ENCODE measurements at regions not wholly inside any gene's neighbourhood (a gene's known extent, or its start where the extent isn't known, plus 50 kb on each side); places are given as distances from the start of the nearest gene placed in this dataset.

DNA sequence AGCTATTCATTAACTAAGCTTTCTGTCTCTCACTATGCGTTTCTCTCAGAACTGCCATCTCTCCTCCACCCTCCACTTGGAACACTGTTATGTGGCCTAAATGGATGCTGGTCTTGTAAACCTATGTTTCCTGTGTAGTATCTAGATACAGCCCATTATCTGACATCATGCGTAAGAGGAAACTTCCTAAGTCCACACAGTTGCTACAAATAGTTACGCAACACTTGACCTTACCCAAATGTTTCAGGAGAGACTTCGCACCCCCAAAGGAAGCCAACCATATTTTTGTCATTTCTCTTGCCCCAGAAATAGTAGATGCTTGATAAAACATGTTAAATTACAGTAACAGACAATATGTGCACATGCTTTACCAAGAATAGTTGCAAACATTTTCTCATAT, 87.2 kb upstream of the TPRG1 start:
- Histone ChIP-seq H3F3A (ENCODE audit: insufficient read depth) (no peaks in the 10 kb centered on the region), H3K9me3 (ENCODE audit: insufficient read depth, low read length) (no peaks in the 10 kb centered on the region), H3K9me2 (replicated peaks; ENCODE audit: insufficient read depth, low read length) (no peaks in the 10 kb centered on the region), H3K36me3 (ENCODE audit: low read length) (no peaks in the 10 kb centered on the region), H4K20me1 (ENCODE audit: low read depth, low read length) (no peaks in the 10 kb centered on the region), H2AFZ (ENCODE audit: low read depth, low read length, severe bottlenecking) (no peak overlapping the region), H3K4me3 (ENCODE audit: insufficient read depth, low read length, poor library complexity, severe bottlenecking) (no peak overlapping the region), H3K79me2 (ENCODE audit: insufficient read depth, low read length) (no peaks in the 10 kb centered on the region), H3K4me2 (ENCODE audit: low read depth, low read length, poor library complexity, severe bottlenecking) (no peak overlapping the region), H3K27me3 (ENCODE audit: low read length) (no peaks in the 10 kb centered on the region), H3K27ac (ENCODE audit: low read depth, low read length) (no peak overlapping the region), H3K9ac (ENCODE audit: low read length) (no peak overlapping the region)
- TF ChIP-seq EZH2phosphoT487 (conservative IDR thresholded peaks at IDR 0.05; ENCODE audit: low read length): no peak
- TF ChIP-seq, protein P1, sequence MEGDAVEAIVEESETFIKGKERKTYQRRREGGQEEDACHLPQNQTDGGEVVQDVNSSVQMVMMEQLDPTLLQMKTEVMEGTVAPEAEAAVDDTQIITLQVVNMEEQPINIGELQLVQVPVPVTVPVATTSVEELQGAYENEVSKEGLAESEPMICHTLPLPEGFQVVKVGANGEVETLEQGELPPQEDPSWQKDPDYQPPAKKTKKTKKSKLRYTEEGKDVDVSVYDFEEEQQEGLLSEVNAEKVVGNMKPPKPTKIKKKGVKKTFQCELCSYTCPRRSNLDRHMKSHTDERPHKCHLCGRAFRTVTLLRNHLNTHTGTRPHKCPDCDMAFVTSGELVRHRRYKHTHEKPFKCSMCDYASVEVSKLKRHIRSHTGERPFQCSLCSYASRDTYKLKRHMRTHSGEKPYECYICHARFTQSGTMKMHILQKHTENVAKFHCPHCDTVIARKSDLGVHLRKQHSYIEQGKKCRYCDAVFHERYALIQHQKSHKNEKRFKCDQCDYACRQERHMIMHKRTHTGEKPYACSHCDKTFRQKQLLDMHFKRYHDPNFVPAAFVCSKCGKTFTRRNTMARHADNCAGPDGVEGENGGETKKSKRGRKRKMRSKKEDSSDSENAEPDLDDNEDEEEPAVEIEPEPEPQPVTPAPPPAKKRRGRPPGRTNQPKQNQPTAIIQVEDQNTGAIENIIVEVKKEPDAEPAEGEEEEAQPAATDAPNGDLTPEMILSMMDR (IDR thresholded peaks at IDR 0.05; ENCODE audit: insufficient read depth, low read length, poor library complexity, severe bottlenecking): no peak

- Histone ChIP-seq H2AFZ (ENCODE audit: low read depth, low read length, severe bottlenecking) (no peak overlapping the region), H3K9me2 (replicated peaks; ENCODE audit: insufficient read depth, low read length) (no peaks in the 10 kb centered on the region), H3K27me3 (ENCODE audit: low read length) (no peaks in the 10 kb centered on the region), H3K79me2 (ENCODE audit: insufficient read depth, low read length) (no peaks in the 10 kb centered on the region), H3K4me2 (ENCODE audit: low read depth, low read length, poor library complexity, severe bottlenecking) (no peak overlapping the region), H3K27ac (ENCODE audit: low read depth, low read length) (no peak overlapping the region), H3K4me3 (ENCODE audit: insufficient read depth, low read length, poor library complexity, severe bottlenecking) (no peak overlapping the region), H3F3A (ENCODE audit: insufficient read depth) (no peaks in the 10 kb centered on the region), H3K9ac (ENCODE audit: low read length) (no peak overlapping the region), H3K36me3 (ENCODE audit: low read length) (no peaks in the 10 kb centered on the region), H4K20me1 (ENCODE audit: low read depth, low read length) (no peaks in the 10 kb centered on the region), H3K9me3 (ENCODE audit: insufficient read depth, low read length) (no peaks in the 10 kb centered on the region)
- TF ChIP-seq, protein P1 (IDR thresholded peaks at IDR 0.05; ENCODE audit: insufficient read depth, low read length, poor library complexity, severe bottlenecking): no peak
- TF ChIP-seq EZH2phosphoT487 (conservative IDR thresholded peaks at IDR 0.05; ENCODE audit: low read length): no peak
Observed at GRCh38 chr3:189092547-189092946, 79.2 kb upstream of the TPRG1 start.

GRCh38 chr3:189094539-189094938, 77.2 kb upstream of the TPRG1 start:
- no peak for TF ChIP-seq EZH2phosphoT487 (conservative IDR thresholded peaks at IDR 0.05; ENCODE audit: low read length)
- TF ChIP-seq, protein P1 (IDR thresholded peaks at IDR 0.05; ENCODE audit: insufficient read depth, low read length, poor library complexity, severe bottlenecking): no peak

More at GRCh38 chr3:189094539-189094938, 77.2 kb upstream of the TPRG1 start:
- no peak overlapping the region for H3K27ac ChIP-seq (ENCODE audit: low read depth, low read length)
- no peaks in the 10 kb centered on the region for H3K9me3 ChIP-seq (ENCODE audit: insufficient read depth, low read length)
- H3F3A ChIP-seq (ENCODE audit: insufficient read depth): no peaks in the 10 kb centered on the region
- H2AFZ ChIP-seq (ENCODE audit: low read depth, low read length, severe bottlenecking): no peak overlapping the region
- H3K9ac ChIP-seq (ENCODE audit: low read length): no peak overlapping the region
- H3K4me3 ChIP-seq (ENCODE audit: insufficient read depth, low read length, poor library complexity, severe bottlenecking): no peak overlapping the region
- no peaks in the 10 kb centered on the region for H3K27me3 ChIP-seq (ENCODE audit: low read length)
- no peaks in the 10 kb centered on the region for H3K79me2 ChIP-seq (ENCODE audit: insufficient read depth, low read length)
- H4K20me1 ChIP-seq (ENCODE audit: low read depth, low read length): no peaks in the 10 kb centered on the region
- no peaks in the 10 kb centered on the region for H3K9me2 ChIP-seq (replicated peaks; ENCODE audit: insufficient read depth, low read length)
- no peaks in the 10 kb centered on the region for H3K36me3 ChIP-seq (ENCODE audit: low read length)
- H3K4me2 ChIP-seq (ENCODE audit: low read depth, low read length, poor library complexity, severe bottlenecking): no peak overlapping the region
